Pancreas (tissue), 10 donors: ENCODE measurements at regions not wholly inside any gene's neighbourhood (a gene's known extent, or its start where the extent isn't known, plus 50 kb on each side); places are given as distances from the start of the nearest gene placed in this dataset.

Source experiments
- ATAC-seq, 4 donors: fragments of 200-7000 bp; cut with Tn5 transposase; one replicate each; pipeline versions ENCODE4 v1.8.0 to v1.9.1; 2020; ENCODE audit warnings: mild to moderate bottlenecking in 4 of 4, moderate library complexity in 4 of 4
- DNase-seq, 6 donors: peaks; one replicate each; pipeline ENCODE4 v3.0.0-alpha.2; 2020
- FAIRE-seq: peaks from 2 replicates; lab custom pipeline; 2012; peaks lifted over from hg19 to GRCh38; lab: Jason Lieb, UNC
- H3K27ac ChIP-seq, 4 donors: fragments of 200-600 bp; sonication (generic); 1 replicate in 3 of 4; 2 replicates in 1 of 4; pipeline versions ENCODE4 v1.5.0 to v1.8.0; 2020
- H3K27me3 ChIP-seq, 4 donors: fragments of 200-600 bp; one replicate each; pipeline ENCODE4 v1.8.0; 2021
- H3K36me3 ChIP-seq, 3 donors: fragments of 200-600 bp; sonication (generic) in 1 of 3; one replicate each; pipeline versions ENCODE4 v1.5.0 to v1.8.0; 2020 to 2021
- H3K4me1 ChIP-seq, 3 donors: fragments of 200-600 bp; one replicate each; pipeline ENCODE4 v1.8.0; 2021
- H3K4me3 ChIP-seq, 4 donors: fragments of 200-600 bp; sonication (generic) in 2 of 4; one replicate each; pipeline versions ENCODE4 v1.5.0 to v1.8.0; 2020 to 2021
- H3K9me3 ChIP-seq, 4 donors: fragments of 200-600 bp; one replicate each; pipeline ENCODE4 v1.8.0; 2021
- CTCF ChIP-seq, 4 donors: fragments of 200-600 bp; sonication (generic) in 3 of 4; IDR thresholded peaks; one replicate each; pipeline versions ENCODE4 v1.5.0 to v1.8.0; 2021; ENCODE audit warnings: antibody characterized with exemption in 4 of 4
- WGBS, 2 donors: extraction: QIAGEN DNeasy Blood & Tissue Kit; methylation state at CpG; one replicate each; pipeline ENCODE4 v1.1.7; 2013; 5-methylcytosine and 5-hydroxymethylcytosine counted together
- intact Hi-C, 3 donors: fragments of 100-400 bp; cut with DNase I; formaldehyde crosslinking; loops; one replicate each; pipeline versions ENCODE4 v1.11.1 to v1.14.2; 2022
- donor health status: healthy with polysubstance abuse.
- donor health status: DM: no; HTN: no; CAD: no; lungs with moderate emphysema.
- donor health status: DM: no; HTN: no; CAD: no.
- donor health status: control.
- donor health status: control.
- donor health status: Bipolar disorder and iron deficiency.
- donor health status: DM: yes; HTN: yes; CAD: no.
- donor health status: DM: no; HTN: no; CAD: no.
- donor health status: DM: no; HTN: no; CAD: no.
- donor health status: DM: yes; HTN: yes; CAD: no.

DNA sequence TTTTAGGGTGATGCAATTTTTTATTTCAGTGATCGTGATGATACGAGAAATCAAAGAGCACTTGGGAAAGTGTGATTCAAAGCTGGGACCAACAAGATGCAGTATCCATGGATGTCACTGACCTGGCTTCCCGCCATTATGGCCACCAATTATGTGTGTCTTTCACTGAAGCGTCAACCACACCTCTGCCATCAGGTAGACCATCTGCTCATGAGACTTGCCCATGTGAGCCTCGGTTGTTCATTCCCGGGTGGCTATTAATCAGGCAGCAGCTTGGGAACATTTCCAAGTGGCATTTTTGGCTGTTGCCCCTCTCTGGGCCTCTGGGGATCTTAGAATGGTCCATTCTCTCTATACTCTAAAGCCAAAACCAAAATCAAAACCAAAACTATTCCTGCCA is 436.0 kb upstream of the ADAMTSL1 start:
- H3K4me3 ChIP-seq: no peak overlapping the region
- H3K27ac ChIP-seq: no peak overlapping the region
- whole genome bisulfite sequencing, 2 donors: 73 to 79% methylated on average over 6 of the region's 6 CpGs
- no peaks in the 10 kb centered on the region for H3K9me3 ChIP-seq
- no peaks in the 10 kb centered on the region for H3K4me1 ChIP-seq
- H3K27me3 ChIP-seq: no peaks in the 10 kb centered on the region
- ATAC-seq (no peak), DNase-seq (no peak), FAIRE-seq (no peak)
- H3K36me3 ChIP-seq: no peaks in the 10 kb centered on the region
- intact Hi-C loops: no loop called here
- no peak for TF ChIP-seq CTCF (IDR thresholded peaks at IDR 0.05)

- no peaks in the 10 kb centered on the region for H3K9me3 ChIP-seq
- no peaks in the 10 kb centered on the region for H3K4me1 ChIP-seq
- DNase-seq (no peak), FAIRE-seq (no peak), ATAC-seq (no peak)
- no peaks in the 10 kb centered on the region for H3K36me3 ChIP-seq
- 80 to 93% methylated on average over 2 of the region's 2 CpGs for WGBS, 2 donors
- H3K27ac ChIP-seq: no peak overlapping the region
- no peaks in the 10 kb centered on the region for H3K27me3 ChIP-seq
- TF ChIP-seq CTCF (IDR thresholded peaks at IDR 0.05): no peak
- no peak overlapping the region for H3K4me3 ChIP-seq
- intact Hi-C loops: no loop called here
These were observed 433.6 kb upstream of the ADAMTSL1 start for GRCh38 chr9:18040327-18040726.

GRCh38 chr9:18043978-18044377 is 430.0 kb upstream of the ADAMTSL1 start:
- intact Hi-C loops: no loop called here
- TF ChIP-seq CTCF (IDR thresholded peaks at IDR 0.05): no peak
- H3K27ac ChIP-seq: no peak overlapping the region
- H3K36me3 ChIP-seq: no peaks in the 10 kb centered on the region
- DNase-seq (no peak), ATAC-seq (no peak), FAIRE-seq (no peak)
- WGBS, 2 donors: 90 to 93% methylated on average over 1 of the region's 1 CpG
- H3K27me3 ChIP-seq: no peaks in the 10 kb centered on the region
- no peaks in the 10 kb centered on the region for H3K9me3 ChIP-seq
- no peaks in the 10 kb centered on the region for H3K4me1 ChIP-seq
- H3K4me3 ChIP-seq: no peak overlapping the region

DNA sequence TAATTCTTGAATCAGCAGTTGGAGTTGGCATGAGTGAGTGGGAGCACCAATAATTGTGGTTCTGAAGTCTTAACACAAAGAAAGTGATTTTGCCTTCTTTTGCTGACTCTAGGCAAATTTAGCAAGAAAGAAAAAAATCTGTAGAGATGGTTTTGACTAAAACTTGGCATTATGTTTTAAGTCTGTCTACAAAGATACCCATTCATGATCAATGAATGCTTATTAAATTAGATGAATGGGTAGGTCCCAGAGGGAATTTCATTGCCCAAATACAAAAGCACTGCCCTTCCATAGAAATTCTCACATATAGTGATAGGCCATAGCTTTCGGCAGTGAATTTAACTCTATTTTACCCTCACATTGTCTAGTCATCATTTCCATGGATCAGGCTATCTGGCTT is 428.6 kb upstream of the ADAMTSL1 start:
- H3K4me3 ChIP-seq: no peak overlapping the region
- H3K27ac ChIP-seq: no peak overlapping the region
- 88 to 97% methylated on average over 1 of the region's 1 CpG for WGBS, 2 donors
- H3K27me3 ChIP-seq: no peaks in the 10 kb centered on the region
- intact Hi-C loops: no loop called here
- TF ChIP-seq CTCF (IDR thresholded peaks at IDR 0.05): no peak
- no peaks in the 10 kb centered on the region for H3K36me3 ChIP-seq
- DNase-seq (no peak), FAIRE-seq (no peak), ATAC-seq (no peak)
- H3K9me3 ChIP-seq: no peaks in the 10 kb centered on the region
- no peaks in the 10 kb centered on the region for H3K4me1 ChIP-seq

- WGBS, 2 donors: 89 to 90% methylated on average over 1 of the region's 1 CpG
- ATAC-seq (no peak), FAIRE-seq (no peak)
These were observed 427.9 kb upstream of the ADAMTSL1 start for GRCh38 chr9:18046068-18046467.

More at GRCh38 chr9:18046068-18046467, 427.9 kb upstream of the ADAMTSL1 start:
- Histone ChIP-seq H3K36me3 (no peaks in the 10 kb centered on the region), H3K27me3 (no peaks in the 10 kb centered on the region), H3K4me3 (no peak overlapping the region), H3K27ac (no peak overlapping the region), H3K4me1 (no peaks in the 10 kb centered on the region), H3K9me3 (no peaks in the 10 kb centered on the region)
- intact Hi-C loops: no loop called here
- no peak for DNase-seq
- no peak for TF ChIP-seq CTCF (IDR thresholded peaks at IDR 0.05)
